WI38 (cell line): ENCODE measurements at regions not wholly inside any gene's neighbourhood (a gene's known extent, or its start where the extent isn't known, plus 50 kb on each side); places are given as distances from the start of the nearest gene placed in this dataset.

Experiments
- H3K4me3 ChIP-seq: 2 replicates; pipeline ENCODE4 v1.5.1; 2011; ENCODE audit warnings: low read depth, mild to moderate bottlenecking, control low read depth, low read length
- CTCF ChIP-seq: IDR thresholded peaks from 2 replicates; pipeline ENCODE4 v1.5.1; 2012; ENCODE audit warnings: low read depth, mild to moderate bottlenecking, control low read depth, low read length

GRCh38 chr5:2584579-2585269, 166.8 kb downstream of the IRX2 start:
- TF ChIP-seq CTCF: no peak
- no peak overlapping the region for H3K4me3 ChIP-seq

GRCh38 chr5:2582507-2582906, 169.0 kb downstream of the IRX2 start:
- TF ChIP-seq CTCF: no peak
- H3K4me3 ChIP-seq: no peak overlapping the region

GRCh38 chr5:2582106-2582505, 169.4 kb downstream of the IRX2 start:
- TF ChIP-seq CTCF: no peak
- no peak overlapping the region for H3K4me3 ChIP-seq

GRCh38 chr5:2581418-2581817, 170.1 kb downstream of the IRX2 start:
- TF ChIP-seq CTCF: no peak
- no peak overlapping the region for H3K4me3 ChIP-seq

GRCh38 chr5:2579126-2579525, 172.4 kb downstream of the IRX2 start:
- H3K4me3 ChIP-seq: no peak overlapping the region
- no peak for TF ChIP-seq CTCF

- no peak for TF ChIP-seq CTCF
- H3K4me3 ChIP-seq: no peak overlapping the region
These were observed 174.0 kb downstream of the IRX2 start for GRCh38 chr5:2577312-2578036.

GRCh38 chr5:2576823-2577222, 174.7 kb downstream of the IRX2 start:
- no peak for TF ChIP-seq CTCF
- no peak overlapping the region for H3K4me3 ChIP-seq
